ENCODE measurements at regions not wholly inside any gene's neighbourhood (a gene's known extent, or its start where the extent isn't known, plus 50 kb on each side); places are given as distances from the start of the nearest gene placed in this dataset.

DNA sequence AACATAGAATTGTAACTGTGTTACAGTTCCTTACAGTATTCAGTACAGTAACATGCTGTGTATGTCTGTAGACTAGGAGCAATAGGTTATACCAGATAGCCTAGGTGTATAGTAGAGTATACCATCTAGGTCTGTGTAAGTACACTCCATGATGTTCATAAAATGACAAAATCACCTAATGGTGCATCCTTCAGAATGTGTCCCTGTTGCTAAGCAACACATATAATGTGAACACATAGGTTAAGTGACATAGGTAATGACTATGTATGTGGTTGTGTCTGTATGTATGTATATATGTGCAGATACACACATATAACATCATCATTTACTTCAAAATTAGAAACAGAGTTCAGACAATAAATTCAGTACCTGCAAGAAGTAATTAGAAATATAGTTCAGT, 146.8 kb upstream of the GAP43 start:
- TF ChIP-seq CTCF (conservative IDR thresholded peaks at IDR 0.05; ENCODE audit: low read length): no peak
- DNase-seq (ENCODE audit: low read depth): no peak
- H3K4me3 ChIP-seq (ENCODE audit: low read length): no peak overlapping the region

DNA sequence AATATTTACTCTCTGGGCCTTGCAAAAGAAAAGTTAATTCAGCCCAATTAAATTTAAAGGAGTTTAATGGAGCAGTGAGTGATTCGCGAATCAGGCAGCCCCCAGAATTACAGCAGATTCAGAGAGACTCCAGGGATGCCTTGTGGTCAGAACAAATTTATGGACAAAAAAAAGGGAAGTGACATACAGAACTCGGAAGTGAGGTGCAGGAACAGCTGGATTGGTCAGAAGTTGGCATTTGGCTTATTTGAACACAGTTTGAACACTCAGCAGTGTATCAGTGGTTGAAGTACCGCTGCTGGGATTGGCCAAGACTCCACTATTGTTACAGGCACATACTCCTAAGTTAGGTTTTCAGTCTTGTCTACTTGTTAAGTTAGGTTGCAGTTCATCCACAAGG, 145.0 kb upstream of the GAP43 start:
- no peak for TF ChIP-seq CTCF (conservative IDR thresholded peaks at IDR 0.05; ENCODE audit: low read length)
- H3K4me3 ChIP-seq (ENCODE audit: low read length): no peak overlapping the region
- no peak for DNase-seq (ENCODE audit: low read depth)

DNA sequence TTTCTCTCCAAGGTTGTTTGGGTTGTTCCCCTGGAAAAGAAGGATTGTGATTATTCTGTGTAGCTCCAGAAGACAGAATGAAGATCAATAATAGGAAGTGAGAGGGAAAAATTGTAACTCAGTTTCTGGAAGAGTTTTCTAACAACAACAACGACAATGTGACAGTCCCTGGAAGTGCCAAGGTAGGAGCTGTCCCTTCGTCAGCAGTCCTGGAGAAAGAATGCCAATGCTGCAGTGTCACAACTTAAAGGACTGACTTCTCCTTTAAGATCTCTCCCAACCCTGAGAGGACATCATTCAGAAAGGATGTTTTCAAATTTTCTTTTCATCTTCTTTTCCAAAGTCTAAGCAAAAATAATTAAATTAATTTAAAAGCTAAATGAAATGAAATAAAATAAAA, 136.4 kb upstream of the GAP43 start:
- H3K4me3 ChIP-seq (ENCODE audit: low read length): no peak overlapping the region
- no peak for TF ChIP-seq CTCF (conservative IDR thresholded peaks at IDR 0.05; ENCODE audit: low read length)
- DNase-seq (ENCODE audit: low read depth): no peak

- TF ChIP-seq CTCF (conservative IDR thresholded peaks at IDR 0.05; ENCODE audit: low read length): no peak
- DNase-seq (ENCODE audit: low read depth): no peak
- H3K4me3 ChIP-seq (ENCODE audit: low read length): no peak overlapping the region
These were observed 135.3 kb upstream of the GAP43 start for GRCh38 chr3:115487968-115488367.

GRCh38 chr3:115488409-115488808, 134.9 kb upstream of the GAP43 start:
- DNase-seq (ENCODE audit: low read depth): no peak
- no peak for TF ChIP-seq CTCF (conservative IDR thresholded peaks at IDR 0.05; ENCODE audit: low read length)
- H3K4me3 ChIP-seq (ENCODE audit: low read length): no peak overlapping the region

DNA sequence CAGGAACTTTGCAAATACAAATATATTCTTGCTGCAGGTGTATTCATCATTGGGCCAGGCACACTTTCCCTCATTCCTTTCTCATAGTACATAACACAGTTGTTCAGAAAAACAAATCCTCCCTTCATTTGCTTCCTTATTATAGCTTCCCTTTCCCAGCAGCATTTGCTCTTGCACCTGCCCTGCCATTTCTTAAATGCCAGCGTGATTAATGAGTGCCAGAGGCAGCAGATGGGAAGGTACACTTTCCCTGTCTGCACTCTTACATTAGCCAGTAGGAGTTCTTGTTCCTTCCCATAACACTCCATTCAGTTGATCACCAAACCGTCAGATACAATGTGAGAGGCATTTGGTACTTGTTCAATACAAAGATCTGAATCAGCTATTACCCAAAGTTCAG, 128.5 kb upstream of the GAP43 start:
- no peak for DNase-seq (ENCODE audit: low read depth)
- no peak overlapping the region for H3K4me3 ChIP-seq (ENCODE audit: low read length)
- no peak for TF ChIP-seq CTCF (conservative IDR thresholded peaks at IDR 0.05; ENCODE audit: low read length)

GRCh38 chr3:115498421-115498820, 124.9 kb upstream of the GAP43 start:
- TF ChIP-seq CTCF (conservative IDR thresholded peaks at IDR 0.05; ENCODE audit: low read length): no peak
- H3K4me3 ChIP-seq (ENCODE audit: low read length): no peak overlapping the region
- DNase-seq (ENCODE audit: low read depth): no peak

Data from AG10803 (cell line).